ENCODE measurements at regions not wholly inside any gene's neighbourhood (a gene's known extent, or its start where the extent isn't known, plus 50 kb on each side); places are given as distances from the start of the nearest gene placed in this dataset.

DNA sequence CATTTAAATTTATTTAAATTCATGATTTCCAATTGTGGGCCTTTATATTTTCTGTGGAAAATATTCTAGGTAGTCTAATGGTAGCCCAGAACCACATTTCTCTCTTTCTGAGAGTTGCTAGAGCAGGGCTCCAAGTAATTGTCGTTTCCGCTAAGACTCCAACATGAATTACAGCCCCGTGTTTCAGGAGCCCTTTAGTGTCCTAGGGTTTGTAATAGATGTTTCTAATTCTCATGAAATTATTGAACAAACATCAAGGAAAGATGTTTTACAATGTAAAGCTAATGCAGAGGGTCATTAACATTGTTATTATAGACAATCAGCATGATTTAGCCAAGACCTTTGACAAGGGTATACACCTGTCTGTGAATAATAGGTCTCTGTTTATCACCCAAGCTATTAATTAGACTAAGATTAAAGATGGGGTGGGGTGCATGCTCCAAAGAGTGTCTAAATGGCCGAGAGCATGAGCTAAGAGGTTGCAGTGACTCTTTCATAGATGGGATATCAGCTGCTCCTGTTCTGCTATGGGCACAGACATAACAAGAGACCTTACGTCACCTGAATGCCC, 81.8 kb upstream of the NTM start:
- FAIRE-seq (no peak), DNase-seq (ENCODE audit: insufficient read length, low spot score) (no peak)
- no peak for TF ChIP-seq TAF1 (IDR thresholded peaks at IDR 0.05; ENCODE audit: low read depth, low read length)
- TF ChIP-seq POLR2A (IDR thresholded peaks at IDR 0.05; ENCODE audit: low read depth, low read length) = no peak
- no peak for TF ChIP-seq POU2F2 (IDR thresholded peaks at IDR 0.05; ENCODE audit: low read depth, low read length)
- no peak for TF ChIP-seq POLR2AphosphoS5 (IDR thresholded peaks at IDR 0.05; ENCODE audit: low read depth, low read length)
- no peak for TF ChIP-seq PAX5 (IDR thresholded peaks at IDR 0.05; ENCODE audit: insufficient read depth, low read length, severe bottlenecking)
- TF ChIP-seq SPI1 (IDR thresholded peaks at IDR 0.05; ENCODE audit: low read depth, low read length) = no peak

DNA sequence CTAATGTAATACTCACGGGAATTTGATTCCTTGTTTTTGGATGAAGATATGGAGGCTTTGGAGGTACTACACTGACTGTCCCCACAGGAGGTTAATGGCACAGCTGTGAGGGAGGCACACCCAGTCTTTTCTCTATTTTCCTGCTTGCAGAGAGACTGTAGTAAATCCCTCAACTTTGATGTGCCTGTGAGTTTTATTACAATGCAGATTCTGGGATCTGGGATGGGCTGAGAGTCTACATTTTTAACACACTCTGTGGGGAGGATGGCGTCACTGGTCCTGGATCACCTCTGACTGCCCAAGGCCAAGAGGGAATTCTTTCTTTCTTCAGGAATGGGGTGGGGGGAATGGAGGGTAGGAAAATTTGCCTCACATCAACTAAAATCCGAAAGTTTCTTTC, 80.2 kb upstream of the NTM start:
- DNase-seq (ENCODE audit: insufficient read length, low spot score) (no peak), FAIRE-seq (no peak)
- TF ChIP-seq TAF1 (IDR thresholded peaks at IDR 0.05; ENCODE audit: low read depth, low read length) (no peak), POLR2AphosphoS5 (IDR thresholded peaks at IDR 0.05; ENCODE audit: low read depth, low read length) (no peak), POLR2A (IDR thresholded peaks at IDR 0.05; ENCODE audit: low read depth, low read length) (no peak), PAX5 (IDR thresholded peaks at IDR 0.05; ENCODE audit: insufficient read depth, low read length, severe bottlenecking) (no peak), SPI1 (IDR thresholded peaks at IDR 0.05; ENCODE audit: low read depth, low read length) (no peak), POU2F2 (IDR thresholded peaks at IDR 0.05; ENCODE audit: low read depth, low read length) (no peak)

DNA sequence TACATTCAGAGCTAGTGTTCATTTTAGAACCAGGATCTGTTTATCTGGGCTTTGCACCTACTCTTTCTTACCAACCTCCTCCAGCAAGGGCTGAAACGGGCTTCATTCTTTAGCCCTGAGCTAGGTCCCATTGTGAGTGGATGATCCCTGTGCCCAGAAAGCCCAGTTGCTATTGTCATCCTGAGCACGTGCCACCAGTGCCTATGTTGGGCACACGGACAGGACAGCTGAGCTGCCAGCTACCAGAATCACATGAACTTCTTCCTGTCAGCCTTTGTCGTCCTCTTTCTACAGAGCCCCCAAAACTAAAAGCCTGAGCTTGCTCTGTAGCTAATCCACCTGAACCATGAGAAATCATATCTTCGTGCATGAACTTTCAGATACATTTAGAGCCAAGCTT, 74.4 kb upstream of the NTM start:
- no peak for TF ChIP-seq POU2F2 (IDR thresholded peaks at IDR 0.05; ENCODE audit: low read depth, low read length)
- TF ChIP-seq PAX5 (IDR thresholded peaks at IDR 0.05; ENCODE audit: insufficient read depth, low read length, severe bottlenecking) = no peak
- no peak for TF ChIP-seq TAF1 (IDR thresholded peaks at IDR 0.05; ENCODE audit: low read depth, low read length)
- no peak for TF ChIP-seq POLR2AphosphoS5 (IDR thresholded peaks at IDR 0.05; ENCODE audit: low read depth, low read length)
- TF ChIP-seq SPI1 (IDR thresholded peaks at IDR 0.05; ENCODE audit: low read depth, low read length) = no peak
- no peak for TF ChIP-seq POLR2A (IDR thresholded peaks at IDR 0.05; ENCODE audit: low read depth, low read length)
- no peak for FAIRE-seq
- DNase-seq (ENCODE audit: insufficient read length, low spot score) = no peak

DNA sequence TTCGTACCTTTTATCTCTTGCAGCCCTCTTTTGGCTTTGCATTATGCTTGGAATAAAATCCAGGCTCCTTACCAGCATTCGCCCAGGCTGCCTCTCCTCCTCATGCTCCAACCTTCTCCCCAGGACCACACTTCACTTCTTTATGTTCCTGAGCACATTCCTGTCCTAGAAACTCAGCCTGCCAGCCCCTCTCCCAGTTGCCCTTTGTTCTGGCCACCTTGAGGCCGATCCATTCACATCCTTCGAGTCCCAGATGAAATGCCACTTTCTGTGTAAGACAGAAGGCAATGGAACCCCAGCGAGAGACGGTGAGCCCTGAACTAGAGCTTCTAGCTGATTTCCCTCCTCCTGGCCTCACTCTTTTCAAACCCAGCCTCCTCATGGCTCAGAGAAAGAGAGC, 73.0 kb upstream of the NTM start:
- DNase-seq (ENCODE audit: insufficient read length, low spot score) (no peak), FAIRE-seq (no peak)
- TF ChIP-seq POU2F2 (IDR thresholded peaks at IDR 0.05; ENCODE audit: low read depth, low read length) (no peak), TAF1 (IDR thresholded peaks at IDR 0.05; ENCODE audit: low read depth, low read length) (no peak), PAX5 (IDR thresholded peaks at IDR 0.05; ENCODE audit: insufficient read depth, low read length, severe bottlenecking) (no peak), SPI1 (IDR thresholded peaks at IDR 0.05; ENCODE audit: low read depth, low read length) (no peak), POLR2AphosphoS5 (IDR thresholded peaks at IDR 0.05; ENCODE audit: low read depth, low read length) (no peak), POLR2A (IDR thresholded peaks at IDR 0.05; ENCODE audit: low read depth, low read length) (no peak)

DNA sequence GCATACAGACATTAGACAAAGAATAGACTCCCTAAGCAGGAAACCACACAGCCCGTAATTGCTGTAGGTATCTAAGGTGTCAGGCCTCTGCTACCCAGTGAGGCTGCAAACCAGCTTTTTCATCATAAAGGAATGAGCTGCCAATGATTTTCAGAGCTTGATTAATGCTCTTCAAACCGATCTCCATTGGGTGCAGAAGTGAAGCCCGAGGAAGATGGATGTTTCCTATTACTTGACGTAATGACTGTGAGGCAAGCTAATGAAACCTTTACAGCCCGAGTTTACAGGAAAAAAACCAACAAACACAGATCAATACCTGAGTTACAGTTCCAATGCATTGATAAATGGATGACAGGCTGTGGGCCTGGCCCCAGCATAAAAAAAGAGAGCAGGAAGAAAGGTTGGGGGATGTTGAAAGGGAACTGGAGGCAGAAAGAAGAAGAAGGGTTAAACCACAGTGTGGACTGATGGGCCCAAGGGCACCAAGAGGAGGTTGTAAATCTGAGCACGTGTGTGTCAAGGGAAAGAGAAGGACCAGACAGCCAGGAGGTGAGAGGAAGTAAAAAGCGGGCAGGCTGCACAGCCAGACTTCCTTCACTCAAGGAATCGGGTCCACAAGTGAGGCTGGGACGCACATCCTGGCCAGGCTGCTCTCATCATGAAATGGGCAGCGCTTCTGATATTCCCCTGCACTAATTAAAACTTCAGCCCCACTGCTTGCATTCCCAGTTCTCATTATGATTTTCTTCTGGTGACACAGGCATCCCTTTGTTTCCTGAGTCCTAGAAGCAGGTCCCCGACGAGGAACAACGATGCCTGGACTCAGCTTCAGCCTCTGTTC, 70.6 kb upstream of the NTM start:
- TF ChIP-seq POLR2AphosphoS5 (IDR thresholded peaks at IDR 0.05; ENCODE audit: low read depth, low read length) (no peak), PAX5 (IDR thresholded peaks at IDR 0.05; ENCODE audit: insufficient read depth, low read length, severe bottlenecking) (no peak), POLR2A (IDR thresholded peaks at IDR 0.05; ENCODE audit: low read depth, low read length) (no peak), TAF1 (IDR thresholded peaks at IDR 0.05; ENCODE audit: low read depth, low read length) (no peak), SPI1 (IDR thresholded peaks at IDR 0.05; ENCODE audit: low read depth, low read length) (no peak), POU2F2 (IDR thresholded peaks at IDR 0.05; ENCODE audit: low read depth, low read length) (no peak)
- DNase-seq (ENCODE audit: insufficient read length, low spot score) = no peak
- FAIRE-seq = no peak

DNA sequence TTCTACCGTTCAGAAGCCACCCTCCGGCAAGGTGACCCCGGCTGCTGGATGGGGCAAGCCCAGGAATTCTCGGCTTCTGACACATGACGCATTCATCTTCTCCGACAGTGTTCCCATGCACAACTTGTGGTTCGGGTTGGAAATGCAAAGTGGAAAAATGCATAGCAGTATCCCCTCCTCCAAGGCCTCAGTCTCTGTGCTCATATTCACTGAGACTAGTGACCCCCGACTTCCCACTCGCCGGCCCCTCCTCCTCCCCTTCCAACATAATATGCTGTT, 70.0 kb upstream of the NTM start:
- no peak for DNase-seq (ENCODE audit: insufficient read length, low spot score)
- TF ChIP-seq PAX5 (IDR thresholded peaks at IDR 0.05; ENCODE audit: insufficient read depth, low read length, severe bottlenecking) = no peak
- TF ChIP-seq POU2F2 (IDR thresholded peaks at IDR 0.05; ENCODE audit: low read depth, low read length) = no peak
- no peak for TF ChIP-seq TAF1 (IDR thresholded peaks at IDR 0.05; ENCODE audit: low read depth, low read length)
- TF ChIP-seq POLR2AphosphoS5 (IDR thresholded peaks at IDR 0.05; ENCODE audit: low read depth, low read length) = no peak
- TF ChIP-seq POLR2A (IDR thresholded peaks at IDR 0.05; ENCODE audit: low read depth, low read length) = no peak
- TF ChIP-seq SPI1 (IDR thresholded peaks at IDR 0.05; ENCODE audit: low read depth, low read length) = no peak
- FAIRE-seq = no peak

DNA sequence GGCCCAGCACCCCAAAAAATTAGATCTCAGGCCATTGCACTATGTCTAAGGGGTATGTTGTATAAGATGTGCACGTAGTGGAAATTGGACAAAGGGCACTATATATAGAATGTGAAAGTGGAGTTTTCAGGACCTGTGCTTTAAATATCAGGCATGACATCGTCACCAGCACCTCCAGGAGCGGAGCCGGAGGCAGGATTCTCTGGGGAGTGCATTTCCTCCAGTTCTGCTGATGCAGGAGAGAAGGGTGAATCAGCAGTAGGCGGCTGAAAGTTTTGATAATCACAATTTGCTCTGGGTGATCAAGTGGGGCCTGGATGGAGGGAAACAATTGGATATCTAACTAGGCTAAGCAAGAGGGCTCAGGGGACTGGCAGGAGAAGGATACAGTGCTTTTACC, 69.1 kb upstream of the NTM start:
- DNase-seq (ENCODE audit: insufficient read length, low spot score) (no peak), FAIRE-seq (no peak)

DNA sequence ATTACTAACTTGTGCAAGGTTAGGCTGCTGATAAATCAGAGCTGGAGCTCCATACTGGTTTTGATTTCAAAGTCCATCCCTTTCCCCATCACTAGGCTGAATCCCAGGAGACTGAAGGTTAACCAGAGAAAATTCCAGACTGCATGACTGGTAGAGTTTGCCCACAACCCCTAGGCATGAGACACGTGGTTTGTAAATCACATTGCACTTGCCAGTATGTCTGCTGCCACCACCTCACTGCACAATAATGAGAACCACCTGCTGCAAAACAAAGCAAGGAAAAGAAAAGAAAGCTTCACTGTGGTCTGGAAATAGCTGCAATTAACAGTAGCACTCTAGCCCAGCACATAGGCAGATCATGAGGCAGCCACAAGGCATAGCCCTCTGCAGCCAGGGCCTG, 67.6 kb upstream of the NTM start:
- no peak for FAIRE-seq
- TF ChIP-seq POU2F2 (IDR thresholded peaks at IDR 0.05; ENCODE audit: low read depth, low read length) = no peak
- no peak for TF ChIP-seq POLR2A (IDR thresholded peaks at IDR 0.05; ENCODE audit: low read depth, low read length)
- no peak for TF ChIP-seq SPI1 (IDR thresholded peaks at IDR 0.05; ENCODE audit: low read depth, low read length)
- TF ChIP-seq TAF1 (IDR thresholded peaks at IDR 0.05; ENCODE audit: low read depth, low read length) = no peak
- no peak for TF ChIP-seq POLR2AphosphoS5 (IDR thresholded peaks at IDR 0.05; ENCODE audit: low read depth, low read length)
- TF ChIP-seq PAX5 (IDR thresholded peaks at IDR 0.05; ENCODE audit: insufficient read depth, low read length, severe bottlenecking) = no peak
- DNase-seq (ENCODE audit: insufficient read length, low spot score) = no peak

More for the DNA sequence above, 69.1 kb upstream of the NTM start:
- TF ChIP-seq POLR2AphosphoS5 (IDR thresholded peaks at IDR 0.05; ENCODE audit: low read depth, low read length) = no peak
- TF ChIP-seq POU2F2 (IDR thresholded peaks at IDR 0.05; ENCODE audit: low read depth, low read length) = no peak
- no peak for TF ChIP-seq SPI1 (IDR thresholded peaks at IDR 0.05; ENCODE audit: low read depth, low read length)
- TF ChIP-seq POLR2A (IDR thresholded peaks at IDR 0.05; ENCODE audit: low read depth, low read length) = no peak

DNA sequence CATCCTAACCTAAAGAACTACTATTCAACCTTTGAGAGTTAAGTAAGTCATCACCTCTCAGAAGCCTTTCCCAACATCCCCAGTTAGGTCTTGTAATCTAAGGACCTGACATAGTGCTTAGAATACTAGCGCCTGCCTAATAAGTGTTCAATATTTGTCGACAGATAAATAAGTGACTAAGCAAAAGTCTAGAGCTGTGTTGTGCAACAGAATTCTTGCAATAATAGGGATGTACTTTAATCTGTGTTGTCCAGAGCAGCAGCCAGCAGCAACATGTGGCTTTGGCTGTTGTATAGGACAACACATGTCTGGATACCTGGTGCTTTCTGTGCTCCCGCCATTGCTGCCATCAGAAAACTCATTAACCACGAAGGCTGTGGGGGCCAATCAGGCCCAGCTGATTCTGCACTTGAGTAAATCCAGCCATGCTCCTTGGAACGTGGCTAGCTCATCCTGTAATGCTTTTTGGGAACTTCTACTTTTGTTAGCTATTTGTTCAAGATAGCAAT, 66.8 kb upstream of the NTM start:
- DNase-seq (ENCODE audit: insufficient read length, low spot score) (no peak), FAIRE-seq (no peak)
- TF ChIP-seq POU2F2 (IDR thresholded peaks at IDR 0.05; ENCODE audit: low read depth, low read length) (no peak), TAF1 (IDR thresholded peaks at IDR 0.05; ENCODE audit: low read depth, low read length) (no peak), POLR2AphosphoS5 (IDR thresholded peaks at IDR 0.05; ENCODE audit: low read depth, low read length) (no peak), PAX5 (IDR thresholded peaks at IDR 0.05; ENCODE audit: insufficient read depth, low read length, severe bottlenecking) (no peak), SPI1 (IDR thresholded peaks at IDR 0.05; ENCODE audit: low read depth, low read length) (no peak), POLR2A (IDR thresholded peaks at IDR 0.05; ENCODE audit: low read depth, low read length) (no peak)

Data from GM12891 (cell line).